ENCODE measurements at regions not wholly inside any gene's neighbourhood (a gene's known extent, or its start where the extent isn't known, plus 50 kb on each side); places are given as distances from the start of the nearest gene placed in this dataset.

GRCh38 chr3:73137736-73138403 lies 76.4 kb downstream of the EBLN2 start:
- TF ChIP-seq CTCF (IDR thresholded peaks at IDR 0.05) = no peak
- TF ChIP-seq POLR2A (IDR thresholded peaks at IDR 0.05) = no peak

Data from uterus (tissue), 2 donors.